Neural progenitor cell (in vitro differentiated cells): ENCODE measurements at regions not wholly inside any gene's neighbourhood (a gene's known extent, or its start where the extent isn't known, plus 50 kb on each side); places are given as distances from the start of the nearest gene placed in this dataset.

Source experiments
- CTCF ChIP-seq: fragments of 200-600 bp; sonication (generic); IDR thresholded peaks from 2 replicates; pipeline ENCODE4 v1.5.1; 2017; ENCODE audit warnings: antibody characterized with exemption, mild to moderate bottlenecking
- EZH2 ChIP-seq: fragments of 200-600 bp; sonication (generic); IDR thresholded peaks from 2 replicates; pipeline ENCODE4 v1.6.1; 2017; ENCODE audit warnings: antibody characterized with exemption, mild to moderate bottlenecking, moderate library complexity

GRCh38 chr2:150230004-150230403 is 257.5 kb downstream of the RND3 start:
- no peak for TF ChIP-seq CTCF
- no peak for TF ChIP-seq EZH2
